ENCODE measurements at regions not wholly inside any gene's neighbourhood (a gene's known extent, or its start where the extent isn't known, plus 50 kb on each side); places are given as distances from the start of the nearest gene placed in this dataset.

GRCh38 chr14:51451561-51451960, 200.1 kb upstream of the FRMD6 start:
- no peaks in the 10 kb centered on the region for H3K36me3 ChIP-seq
- H3K27ac ChIP-seq = no peak overlapping the region
- H3K4me1 ChIP-seq (ENCODE audit: control insufficient read depth in 1 of 2, insufficient read depth in 1 of 2, low read depth in 1 of 2, low read length in 1 of 2) = no peaks in the 10 kb centered on the region
- no peak overlapping the region for H3K4me3 ChIP-seq (ENCODE audit: low read depth in 1 of 2, low read length in 1 of 2)
- TF ChIP-seq CTCF (IDR thresholded peaks at IDR 0.05) = no peak
- H3K9me3 ChIP-seq = no peaks in the 10 kb centered on the region
- H3K27me3 ChIP-seq = no peaks in the 10 kb centered on the region

- Histone ChIP-seq H3K9me3 (no peaks in the 10 kb centered on the region), H3K36me3 (no peaks in the 10 kb centered on the region), H3K27me3 (no peaks in the 10 kb centered on the region), H3K27ac (no peak overlapping the region), H3K4me3 (ENCODE audit: low read depth in 1 of 2, low read length in 1 of 2) (no peak overlapping the region), H3K4me1 (ENCODE audit: control insufficient read depth in 1 of 2, insufficient read depth in 1 of 2, low read depth in 1 of 2, low read length in 1 of 2) (no peaks in the 10 kb centered on the region)
- no peak for TF ChIP-seq CTCF (IDR thresholded peaks at IDR 0.05)
Measured at GRCh38 chr14:51453869-51454268, 197.8 kb upstream of the FRMD6 start.

- Histone ChIP-seq H3K4me3 (ENCODE audit: low read depth in 1 of 2, low read length in 1 of 2) (no peak overlapping the region), H3K9me3 (no peaks in the 10 kb centered on the region)
Measured at GRCh38 chr14:51454351-51454750, 197.4 kb upstream of the FRMD6 start.

GRCh38 chr14:51455041-51455835, 196.5 kb upstream of the FRMD6 start:
- H3K27me3 ChIP-seq = no peaks in the 10 kb centered on the region
- H3K36me3 ChIP-seq = no peaks in the 10 kb centered on the region
- no peak overlapping the region for H3K4me3 ChIP-seq (ENCODE audit: low read depth in 1 of 2, low read length in 1 of 2)
- H3K4me1 ChIP-seq (ENCODE audit: control insufficient read depth in 1 of 2, insufficient read depth in 1 of 2, low read depth in 1 of 2, low read length in 1 of 2) = no peaks in the 10 kb centered on the region
- H3K27ac ChIP-seq = no peak overlapping the region
- TF ChIP-seq CTCF (IDR thresholded peaks at IDR 0.05) = no peak
- H3K9me3 ChIP-seq = no peaks in the 10 kb centered on the region

More at GRCh38 chr14:51454351-51454750, 197.4 kb upstream of the FRMD6 start:
- no peak for TF ChIP-seq CTCF (IDR thresholded peaks at IDR 0.05)
- Histone ChIP-seq H3K4me1 (ENCODE audit: control insufficient read depth in 1 of 2, insufficient read depth in 1 of 2, low read depth in 1 of 2, low read length in 1 of 2) (no peaks in the 10 kb centered on the region), H3K27ac (no peak overlapping the region), H3K36me3 (no peaks in the 10 kb centered on the region), H3K27me3 (no peaks in the 10 kb centered on the region)

- Histone ChIP-seq H3K4me3 (ENCODE audit: low read depth in 1 of 2, low read length in 1 of 2) (no peak overlapping the region), H3K36me3 (no peaks in the 10 kb centered on the region), H3K27me3 (no peaks in the 10 kb centered on the region), H3K27ac (no peak overlapping the region), H3K4me1 (ENCODE audit: control insufficient read depth in 1 of 2, insufficient read depth in 1 of 2, low read depth in 1 of 2, low read length in 1 of 2) (no peaks in the 10 kb centered on the region), H3K9me3 (no peaks in the 10 kb centered on the region)
- TF ChIP-seq CTCF (IDR thresholded peaks at IDR 0.05) = no peak
Measured at GRCh38 chr14:51457843-51458562, 193.7 kb upstream of the FRMD6 start.
